Renal pelvis (tissue), 1 donor: ENCODE measurements at regions not wholly inside any gene's neighbourhood (a gene's known extent, or its start where the extent isn't known, plus 50 kb on each side); places are given as distances from the start of the nearest gene placed in this dataset.
A peak's percentile ranks its signal among the peaks of the same experiment; 100 is the strongest.

Experiments used
- DNase-seq: peaks from one replicate; pipeline ENCODE4 v3.0.0-alpha.2; 2013

DNA sequence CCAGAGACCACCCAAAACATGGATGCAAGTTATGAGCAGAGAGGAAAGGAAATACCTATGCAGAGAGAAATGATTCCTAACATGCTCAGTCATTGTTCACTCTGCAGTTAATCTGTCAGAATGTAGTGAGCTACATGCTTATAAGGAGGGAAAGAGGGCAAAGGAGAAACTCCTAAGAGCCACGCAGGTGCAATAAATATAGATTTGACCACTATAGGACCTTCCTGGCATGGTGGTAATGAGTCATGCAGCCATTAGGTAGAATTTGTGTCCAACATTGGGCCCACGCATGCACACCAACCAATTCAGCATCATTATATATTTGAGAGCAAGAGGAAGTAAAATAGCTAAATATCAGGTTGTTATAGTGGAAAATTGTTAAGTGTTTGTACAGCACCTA lies 699.9 kb downstream of the DSC3 start:
- no peak for DNase-seq

DNA sequence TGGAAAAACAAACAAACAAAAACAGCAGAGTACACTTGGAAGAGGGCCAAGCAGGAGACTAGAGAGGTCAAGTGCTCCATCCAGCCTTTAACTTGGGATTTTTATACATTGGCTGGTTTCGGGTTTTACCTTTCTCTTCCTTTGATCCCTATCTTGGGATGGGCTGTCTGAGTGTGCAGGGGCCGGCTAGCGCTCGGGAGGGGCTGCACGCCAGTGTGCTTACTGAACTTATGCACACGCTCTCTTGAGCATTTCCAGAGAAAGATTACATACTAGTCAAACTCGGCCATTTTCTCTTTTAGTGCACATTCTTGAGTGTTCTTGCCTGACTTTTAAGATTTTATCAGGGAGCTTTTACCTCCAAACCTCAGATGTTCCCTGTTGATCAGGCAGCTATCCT lies 707.8 kb downstream of the DSC3 start:
- DNase-seq: no peak

GRCh38 chr18:30333310-30333709 lies 709.2 kb downstream of the DSC3 start:
- no peak for DNase-seq

- DNase-seq: no peak
Measured at GRCh38 chr18:30328839-30329238, 713.7 kb downstream of the DSC3 start.

GRCh38 chr18:30302181-30302580 lies 740.4 kb downstream of the DSC3 start:
- DNase-seq: no peak

DNA sequence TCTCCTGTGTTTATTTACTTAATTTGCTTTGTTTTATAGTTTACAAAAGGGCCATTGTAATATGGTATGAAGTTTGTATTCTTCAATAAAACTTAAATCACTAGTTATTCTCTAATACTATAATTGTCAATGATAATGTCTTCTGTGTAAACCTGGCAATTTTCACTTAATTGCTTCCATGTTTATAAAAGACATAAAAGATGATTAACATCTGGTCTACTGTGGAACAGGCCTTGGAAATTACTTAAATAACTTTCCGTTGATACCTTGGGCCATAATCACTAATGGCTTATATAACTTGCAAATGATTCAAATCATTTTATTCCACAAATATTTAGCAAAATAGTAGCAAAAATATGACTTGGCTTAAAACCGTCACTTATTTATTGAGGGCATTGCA lies 743.8 kb downstream of the DSC3 start:
- no peak for DNase-seq

DNA sequence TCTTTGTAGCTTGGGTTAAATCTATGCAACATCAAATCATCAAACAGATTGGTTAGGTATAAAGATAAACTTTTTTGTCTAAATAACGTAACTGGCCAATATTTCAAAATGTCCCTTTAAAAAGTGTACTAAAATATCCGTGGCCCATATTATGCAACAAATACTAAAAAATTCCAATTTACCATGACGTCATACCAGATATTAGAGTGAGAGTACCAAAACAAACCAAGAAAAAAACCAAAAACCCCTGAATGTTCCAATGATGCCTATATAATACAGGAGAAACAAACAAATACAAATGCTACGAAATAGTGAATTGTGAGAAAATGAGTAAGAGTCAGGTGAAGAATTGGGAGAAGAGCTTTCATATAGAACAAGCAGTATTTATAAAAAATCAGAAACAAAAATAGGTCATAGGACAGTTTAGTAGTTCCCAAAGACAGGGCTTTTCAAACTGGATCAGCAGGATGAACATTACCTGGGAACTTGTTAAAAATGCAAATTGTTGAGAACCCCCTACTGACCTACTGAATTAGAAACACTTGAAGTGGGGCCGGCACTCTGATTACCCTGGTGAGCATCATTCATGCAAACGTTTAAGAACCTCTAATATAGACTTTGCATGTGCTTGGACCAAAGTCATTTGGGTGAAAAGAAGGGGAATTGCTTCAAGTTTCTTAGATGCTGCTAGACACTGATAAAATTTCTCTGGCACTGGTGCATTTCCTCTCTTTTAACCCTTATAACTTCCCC lies 753.7 kb downstream of the DSC3 start:
- DNase-seq: no peak

- peak; percentile 77 for DNase-seq
Measured at GRCh38 chr18:30280861-30281470, 761.6 kb downstream of the DSC3 start.

DNA sequence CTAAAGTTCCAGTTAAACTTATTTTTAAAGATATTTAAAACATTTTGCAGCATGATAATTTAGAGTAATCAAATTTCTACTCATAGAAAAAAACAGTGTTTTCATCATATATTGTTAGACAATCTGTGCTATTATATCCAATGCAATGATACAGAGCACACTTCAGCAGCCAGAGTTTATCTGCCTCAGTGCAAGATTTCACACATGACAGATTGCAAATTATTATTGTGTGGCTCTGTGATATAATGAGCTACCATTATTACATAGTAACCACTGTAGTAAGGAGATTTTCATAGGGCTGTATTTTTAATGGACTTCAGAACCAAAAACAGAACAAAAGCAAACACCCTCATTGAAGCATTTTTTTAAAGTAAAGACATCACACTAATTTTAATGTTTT lies 762.4 kb downstream of the DSC3 start:
- no peak for DNase-seq

- DNase-seq: no peak
Measured at GRCh38 chr18:30277676-30278075, 764.9 kb downstream of the DSC3 start.

DNA sequence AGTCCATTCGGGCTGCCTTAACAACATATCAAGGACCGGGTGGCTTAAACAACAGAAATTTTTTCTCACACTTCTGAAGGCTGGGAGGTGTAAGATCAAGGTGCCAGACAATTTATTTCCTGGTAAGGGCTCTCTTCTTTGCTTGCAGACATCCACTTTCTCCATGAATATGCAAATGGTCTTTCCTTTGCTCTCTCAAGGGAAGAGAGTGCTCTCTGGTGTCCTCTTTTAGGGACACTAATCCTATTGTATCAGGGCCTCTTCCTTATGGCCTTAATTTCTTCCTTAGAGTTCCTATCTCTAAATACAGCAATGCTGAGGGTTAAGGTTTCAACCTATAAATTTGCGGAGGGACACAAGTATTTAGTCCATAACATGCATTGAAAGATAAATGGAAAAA lies 770.8 kb downstream of the DSC3 start:
- no peak for DNase-seq

- no peak for DNase-seq
Measured at GRCh38 chr18:30265190-30265589, 777.4 kb downstream of the DSC3 start.

- DNase-seq: no peak
Measured at GRCh38 chr18:30254331-30254730, 788.2 kb downstream of the DSC3 start.

DNA sequence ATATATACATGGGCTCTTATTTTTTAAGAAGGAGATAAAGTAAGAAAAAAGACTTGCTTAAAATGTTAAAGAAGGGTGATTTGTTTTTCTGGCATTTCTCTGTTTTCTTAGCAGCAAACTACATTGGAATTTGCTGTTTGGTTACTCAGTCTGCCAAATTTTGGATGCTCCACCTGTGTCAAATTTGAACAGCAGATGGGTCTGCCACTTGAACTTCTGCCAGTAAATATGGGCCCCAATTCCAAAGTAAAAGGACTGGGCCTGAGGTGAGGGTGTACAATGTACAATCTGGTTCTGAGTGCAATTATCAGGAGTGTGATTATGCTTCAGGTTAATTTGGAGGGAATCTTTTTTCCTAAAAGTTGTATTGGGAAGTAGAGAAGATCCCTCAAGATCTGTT lies 794.5 kb downstream of the DSC3 start:
- no peak for DNase-seq

- peak; percentile 24 for DNase-seq
Measured at GRCh38 chr18:30245766-30246455, 796.6 kb downstream of the DSC3 start.

DNA sequence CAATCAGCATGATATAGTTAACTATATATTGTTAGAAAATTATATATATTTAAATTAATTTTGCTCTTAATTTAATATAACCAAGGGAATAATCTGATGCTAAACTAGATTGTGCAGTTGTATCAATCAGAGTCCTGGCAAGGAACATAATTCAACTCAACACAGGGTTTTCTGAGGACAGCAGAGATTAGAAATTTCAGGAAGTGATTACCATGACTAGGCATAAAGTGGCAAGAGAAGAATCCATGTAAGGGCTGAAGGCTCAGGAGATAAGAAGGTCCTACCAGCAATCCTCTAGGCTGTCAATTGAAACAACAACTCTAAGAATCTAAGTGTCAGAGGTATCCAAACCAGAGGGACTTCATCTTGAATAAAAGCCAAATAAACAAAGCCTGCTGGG lies 807.8 kb downstream of the DSC3 start:
- DNase-seq: no peak

GRCh38 chr18:30211112-30211511 lies 831.4 kb downstream of the DSC3 start:
- no peak for DNase-seq

DNA sequence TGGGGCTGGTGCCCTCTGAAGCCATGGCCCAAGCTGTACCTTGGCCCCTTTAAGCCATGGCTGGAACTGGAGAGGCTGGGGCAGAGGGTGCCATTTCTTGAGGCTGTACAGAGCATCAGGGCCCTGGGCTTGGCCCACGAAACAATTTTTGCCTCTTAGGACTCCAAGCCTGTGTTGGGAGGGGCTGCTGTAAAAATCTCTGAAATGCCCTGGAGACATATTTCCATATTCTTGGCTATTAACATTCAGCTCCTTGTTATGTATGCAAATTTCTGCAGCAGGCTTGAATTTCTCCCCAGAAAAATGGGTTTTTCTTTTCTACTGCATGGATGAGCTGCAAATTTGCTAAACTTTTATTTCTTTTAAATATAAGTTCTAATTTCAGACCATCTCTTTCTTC lies 834.0 kb downstream of the DSC3 start:
- no peak for DNase-seq

DNA sequence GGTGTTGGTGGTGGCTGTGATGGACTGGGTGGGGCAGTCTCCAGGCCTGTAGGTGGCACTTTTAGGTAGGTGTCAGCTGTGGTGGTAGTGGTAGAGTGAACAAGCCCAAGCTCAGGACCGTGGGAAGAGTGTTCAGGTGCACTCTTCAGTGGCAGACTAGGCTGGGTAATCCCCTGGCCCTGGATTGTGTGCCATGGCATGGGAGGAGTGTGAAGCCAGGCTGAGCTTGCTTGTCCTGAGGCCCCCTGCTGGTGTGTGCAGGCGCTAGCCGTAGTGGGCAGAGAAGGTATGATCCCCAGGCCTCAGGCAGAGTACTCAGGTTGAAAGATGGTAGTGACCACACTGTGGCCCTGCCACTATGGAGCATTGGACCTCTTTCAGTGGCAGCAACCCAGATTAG lies 850.3 kb downstream of the DSC3 start:
- no peak for DNase-seq

DNA sequence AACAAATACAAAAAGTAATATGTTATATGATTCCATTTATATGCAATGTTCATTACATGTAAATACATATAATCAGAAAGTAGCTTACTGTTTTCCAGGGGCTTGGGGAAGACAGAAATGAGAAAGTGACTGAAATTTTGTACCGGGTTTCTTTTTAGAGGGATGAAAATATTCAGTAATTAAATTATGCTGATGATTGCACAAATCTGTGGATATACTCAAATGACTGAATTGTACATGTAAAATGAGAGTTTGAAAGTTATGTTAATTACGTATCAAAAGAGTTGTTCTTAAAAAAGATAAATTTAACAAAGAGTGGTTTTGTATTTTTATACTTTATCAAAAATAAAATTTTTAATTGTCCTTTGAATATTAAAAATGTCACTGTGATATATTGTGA lies 856.3 kb downstream of the DSC3 start:
- DNase-seq: no peak

GRCh38 chr18:30177056-30177455 lies 865.5 kb downstream of the DSC3 start:
- no peak for DNase-seq

GRCh38 chr18:30175621-30176225 lies 866.8 kb downstream of the DSC3 start:
- no peak for DNase-seq

DNA sequence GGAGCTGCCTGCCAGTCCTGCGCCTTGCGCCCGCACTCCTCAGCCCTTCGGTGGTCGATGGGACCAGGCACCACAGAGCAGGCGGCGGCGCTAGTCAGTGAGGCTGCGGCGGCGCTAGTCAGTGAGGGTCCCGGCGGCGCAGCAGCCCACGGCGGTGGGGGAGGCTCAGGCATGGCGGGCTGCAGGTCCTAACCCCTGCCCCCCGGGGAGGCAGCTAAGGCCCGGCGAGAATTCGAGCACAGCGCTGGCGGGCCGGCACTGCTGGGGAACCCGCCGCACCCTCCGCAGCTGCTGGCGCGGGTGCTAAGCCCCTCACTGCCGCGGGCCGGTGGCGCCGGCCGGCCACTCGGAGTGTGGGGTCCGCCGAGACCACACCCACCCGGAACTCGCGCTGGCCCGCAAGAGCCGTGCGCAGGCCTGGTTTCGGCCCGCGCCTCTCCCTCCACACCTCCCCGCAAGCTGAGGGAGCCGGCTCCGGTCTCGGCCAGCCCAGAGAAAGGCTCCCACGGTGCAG lies 867.4 kb downstream of the DSC3 start:
- no peak for DNase-seq
